GM12878 (cell line): ENCODE measurements at regions not wholly inside any gene's neighbourhood (a gene's known extent, or its start where the extent isn't known, plus 50 kb on each side); places are given as distances from the start of the nearest gene placed in this dataset.

Experiments
- ATF7 ChIP-seq: fragments of 450-650 bp; IDR thresholded peaks from 2 replicates; pipeline ENCODE4 v1.6.1; 2016; ENCODE audit warnings: low read depth, mild to moderate bottlenecking
- CBFB ChIP-seq: IDR thresholded peaks from 2 replicates; pipeline ENCODE4 v1.6.1; 2016; ENCODE audit warnings: antibody characterized with exemption, low read depth
- EP300 ChIP-seq, 2 experiments: fragments of 150-350 bp in 1 of 2; IDR thresholded peaks; 2 replicates each; pipeline ENCODE4 v1.6.1; 2011 to 2012; ENCODE audit warnings: low read depth in 2 of 2, low read length in 2 of 2, borderline replicate concordance in 1 of 2, improper control_type of control experiment in 1 of 2, inconsistent platforms in 1 of 2; ENCODE audit not compliant: control insufficient read depth in 1 of 2
- EZH2 ChIP-seq: IDR thresholded peaks from 2 replicates; pipeline ENCODE4 v1.6.1; 2012; ENCODE audit warnings: low read depth, mild to moderate bottlenecking, control low read depth, inconsistent platforms, low read length, borderline replicate concordance; ENCODE audit not compliant: control insufficient read depth
- HDAC2 ChIP-seq: fragments of 200-600 bp; sonication (generic); IDR thresholded peaks from 2 replicates; pipeline ENCODE4 v1.6.1; 2017
- MXI1 ChIP-seq: fragments of 150-350 bp; IDR thresholded peaks from 2 replicates; pipeline ENCODE4 v1.6.1; 2011; ENCODE audit warnings: low read depth, mild to moderate bottlenecking, inconsistent platforms, low read length, improper control_type of control experiment
- NR2C2 ChIP-seq: IDR thresholded peaks from 2 replicates; pipeline ENCODE4 v1.6.1; 2011; ENCODE audit warnings: borderline replicate concordance, low read depth; ENCODE audit not compliant: control insufficient read depth, insufficient read length
- POLR2A ChIP-seq: IDR thresholded peaks from 2 replicates; pipeline ENCODE4 v1.6.1; 2011; ENCODE audit warnings: low read depth, mild to moderate bottlenecking, low read length
- POLR2AphosphoS5 ChIP-seq: IDR thresholded peaks from 2 replicates; pipeline ENCODE4 v1.6.1; 2011; ENCODE audit warnings: mild to moderate bottlenecking, low read length, inconsistent platforms
- SIN3A ChIP-seq: IDR thresholded peaks from 2 replicates; pipeline ENCODE4 v1.6.1; 2012; ENCODE audit warnings: low read depth, low read length, improper control_type of control experiment
- SP1 ChIP-seq: IDR thresholded peaks from one replicate; pipeline ENCODE4 v1.6.1; 2011; ENCODE audit warnings: low read depth, low read length
- TF ChIP-seq, protein P1 (sequence below), 3 experiments: IDR thresholded peaks in 2 of 3; conservative IDR thresholded peaks in 1 of 3; 2 replicates each; pipeline ENCODE4 v1.5.1; 2011; ENCODE audit warnings: low read depth in 3 of 3, low read length in 3 of 3, mild to moderate bottlenecking in 3 of 3, control low read depth in 2 of 3, moderate library complexity in 2 of 3, inconsistent platforms in 1 of 3, mixed read lengths in 1 of 3; ENCODE audit not compliant: control insufficient read depth in 2 of 3, insufficient read depth in 1 of 3; ENCODE audit errors: extremely low read depth in 1 of 3
- TF ChIP-seq, protein P2 (sequence below): fragments of 450-650 bp; IDR thresholded peaks from 2 replicates; pipeline ENCODE4 v1.6.1; 2016; ENCODE audit warnings: mild to moderate bottlenecking

DNA sequence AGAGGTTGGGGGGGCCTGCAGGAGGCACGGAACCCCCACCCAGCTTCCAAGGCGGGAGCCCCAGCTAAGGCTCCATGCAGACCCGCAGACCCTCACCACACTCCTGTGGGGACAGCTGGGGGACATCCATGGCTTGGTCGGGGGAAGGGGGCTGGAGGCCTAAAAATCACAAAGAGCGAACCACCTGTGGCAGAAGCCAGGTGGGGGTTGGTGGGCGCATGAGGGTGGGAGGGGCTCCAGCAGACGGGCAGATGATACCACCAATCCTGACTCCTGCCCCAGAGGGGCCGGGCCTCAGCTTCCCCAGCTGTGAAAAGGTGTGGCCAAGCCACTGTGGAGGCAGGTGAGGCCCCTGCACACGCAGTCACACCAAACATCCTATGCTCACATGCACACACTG is 111.6 kb downstream of the FAM53A start:
- no peak for TF ChIP-seq POLR2A
- TF ChIP-seq EP300 (IDR thresholded peaks at IDR 0.05; ENCODE audit: borderline replicate concordance in 1 of 2, control insufficient read depth in 1 of 2, low read depth in 2 of 2, low read length in 2 of 2): no peak
- TF ChIP-seq, protein P1, sequence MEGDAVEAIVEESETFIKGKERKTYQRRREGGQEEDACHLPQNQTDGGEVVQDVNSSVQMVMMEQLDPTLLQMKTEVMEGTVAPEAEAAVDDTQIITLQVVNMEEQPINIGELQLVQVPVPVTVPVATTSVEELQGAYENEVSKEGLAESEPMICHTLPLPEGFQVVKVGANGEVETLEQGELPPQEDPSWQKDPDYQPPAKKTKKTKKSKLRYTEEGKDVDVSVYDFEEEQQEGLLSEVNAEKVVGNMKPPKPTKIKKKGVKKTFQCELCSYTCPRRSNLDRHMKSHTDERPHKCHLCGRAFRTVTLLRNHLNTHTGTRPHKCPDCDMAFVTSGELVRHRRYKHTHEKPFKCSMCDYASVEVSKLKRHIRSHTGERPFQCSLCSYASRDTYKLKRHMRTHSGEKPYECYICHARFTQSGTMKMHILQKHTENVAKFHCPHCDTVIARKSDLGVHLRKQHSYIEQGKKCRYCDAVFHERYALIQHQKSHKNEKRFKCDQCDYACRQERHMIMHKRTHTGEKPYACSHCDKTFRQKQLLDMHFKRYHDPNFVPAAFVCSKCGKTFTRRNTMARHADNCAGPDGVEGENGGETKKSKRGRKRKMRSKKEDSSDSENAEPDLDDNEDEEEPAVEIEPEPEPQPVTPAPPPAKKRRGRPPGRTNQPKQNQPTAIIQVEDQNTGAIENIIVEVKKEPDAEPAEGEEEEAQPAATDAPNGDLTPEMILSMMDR (IDR thresholded peaks at IDR 0.05 in 2 of 3, conservative IDR thresholded peaks at IDR 0.05 in 1 of 3; ENCODE audit: control insufficient read depth in 2 of 3, extremely low read depth in 1 of 3, insufficient read depth in 1 of 3, low read depth in 3 of 3, low read length in 3 of 3): no peak
- no peak for TF ChIP-seq MXI1
- no peak for TF ChIP-seq CBFB
- TF ChIP-seq, protein P2, sequence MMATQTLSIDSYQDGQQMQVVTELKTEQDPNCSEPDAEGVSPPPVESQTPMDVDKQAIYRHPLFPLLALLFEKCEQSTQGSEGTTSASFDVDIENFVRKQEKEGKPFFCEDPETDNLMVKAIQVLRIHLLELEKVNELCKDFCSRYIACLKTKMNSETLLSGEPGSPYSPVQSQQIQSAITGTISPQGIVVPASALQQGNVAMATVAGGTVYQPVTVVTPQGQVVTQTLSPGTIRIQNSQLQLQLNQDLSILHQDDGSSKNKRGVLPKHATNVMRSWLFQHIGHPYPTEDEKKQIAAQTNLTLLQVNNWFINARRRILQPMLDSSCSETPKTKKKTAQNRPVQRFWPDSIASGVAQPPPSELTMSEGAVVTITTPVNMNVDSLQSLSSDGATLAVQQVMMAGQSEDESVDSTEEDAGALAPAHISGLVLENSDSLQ: peak; percentile 36; the same call in 1 of the 2 replicates
- TF ChIP-seq POLR2AphosphoS5: no peak
- TF ChIP-seq ATF7: no peak
- TF ChIP-seq SP1: no peak
- TF ChIP-seq EZH2: no peak
- no peak for TF ChIP-seq HDAC2
- TF ChIP-seq SIN3A: no peak
- TF ChIP-seq NR2C2: no peak
